HEK293T (cell line): ENCODE measurements at regions not wholly inside any gene's neighbourhood (a gene's known extent, or its start where the extent isn't known, plus 50 kb on each side); places are given as distances from the start of the nearest gene placed in this dataset.

Experiments
- ARNT ChIP-seq: fragments of 450-650 bp; IDR thresholded peaks from 2 replicates; pipeline ENCODE4 v1.6.1; 2017; ENCODE audit warnings: mild to moderate bottlenecking
- BHLHE40 ChIP-seq: fragments of 450-650 bp; IDR thresholded peaks from 2 replicates; pipeline ENCODE4 v1.6.1; 2016; ENCODE audit warnings: mild to moderate bottlenecking, moderate library complexity, borderline replicate concordance
- FOXA1 ChIP-seq: fragments of 450-650 bp; IDR thresholded peaks from 2 replicates; pipeline ENCODE4 v1.6.1; 2016; ENCODE audit warnings: mild to moderate bottlenecking
- FOXK2 ChIP-seq: fragments of 450-650 bp; IDR thresholded peaks from 2 replicates; pipeline ENCODE4 v1.6.1; 2016; ENCODE audit warnings: mild to moderate bottlenecking
- HDGF ChIP-seq: fragments of 450-650 bp; IDR thresholded peaks from 2 replicates; pipeline ENCODE4 v1.6.1; 2017; ENCODE audit warnings: antibody characterized with exemption, borderline replicate concordance
- PKNOX1 ChIP-seq: fragments of 450-650 bp; IDR thresholded peaks from 2 replicates; pipeline ENCODE4 v1.6.1; 2016
- SP1 ChIP-seq: fragments of 450-650 bp; IDR thresholded peaks from 2 replicates; pipeline ENCODE4 v1.6.1; 2017
- SUZ12 ChIP-seq: fragments of 450-650 bp; IDR thresholded peaks from 2 replicates; pipeline ENCODE4 v1.6.1; 2016; ENCODE audit warnings: mild to moderate bottlenecking
- TARDBP ChIP-seq: fragments of 450-650 bp; IDR thresholded peaks from 2 replicates; pipeline ENCODE4 v1.6.1; 2016

GRCh38 chr14:39673270-39673711 lies 241.1 kb upstream of the FBXO33 start:
- TF ChIP-seq BHLHE40 (no peak), SUZ12 (no peak), FOXK2 (no peak), HDGF (no peak), PKNOX1 (no peak), TARDBP (no peak), FOXA1 (no peak), SP1 (no peak), ARNT (no peak)
